HepG2 (cell line): ENCODE measurements at regions not wholly inside any gene's neighbourhood (a gene's known extent, or its start where the extent isn't known, plus 50 kb on each side); places are given as distances from the start of the nearest gene placed in this dataset.

Experiments
- EP300 ChIP-seq, 3 experiments: sonication (generic) in 1 of 3; formaldehyde crosslinking in 1 of 3; IDR thresholded peaks; 2 replicates each; pipeline versions ENCODE4 v1.5.1 to v1.6.1; 2011 to 2020; ENCODE audit warnings: low read depth in 2 of 3, low read length in 2 of 3, borderline replicate concordance in 1 of 3, improper control_type of control experiment in 1 of 3, mild to moderate bottlenecking in 1 of 3, missing genetic modification reagents in 1 of 3, moderate library complexity in 1 of 3
- MXD1 ChIP-seq: sonication (generic); formaldehyde crosslinking; IDR thresholded peaks from 2 replicates; pipeline ENCODE4 v1.4.0; 2020; ENCODE audit warnings: mild to moderate bottlenecking, missing genetic modification reagents
- PATZ1 ChIP-seq: sonication (generic); formaldehyde crosslinking; IDR thresholded peaks from 2 replicates; pipeline ENCODE4 v1.4.0; 2020; ENCODE audit warnings: missing genetic modification reagents
- PCBP2 ChIP-seq: fragments of 200-400 bp; formaldehyde crosslinking; optimal IDR thresholded peaks from 2 replicates; pipeline ENCODE3; 2018; ENCODE audit warnings: low read length, low read depth; ENCODE audit not compliant: poor library complexity, severe bottlenecking
- POLR2A ChIP-seq, 2 experiments: IDR thresholded peaks; 2 replicates each; pipeline ENCODE4 v1.6.1; 2011; ENCODE audit warnings: low read depth in 2 of 2, low read length in 2 of 2, mild to moderate bottlenecking in 1 of 2, moderate library complexity in 1 of 2; ENCODE audit not compliant: insufficient read depth in 1 of 2
- RBM22 ChIP-seq: fragments of 200-400 bp; formaldehyde crosslinking; optimal IDR thresholded peaks from 2 replicates; pipeline ENCODE3; 2017; ENCODE audit warnings: mild to moderate bottlenecking, low read length, moderate library complexity
- SMAD9 ChIP-seq: sonication (generic); formaldehyde crosslinking; IDR thresholded peaks from 2 replicates; pipeline ENCODE4 v1.5.1; 2020; ENCODE audit warnings: mild to moderate bottlenecking, missing genetic modification reagents
- ZNF24 ChIP-seq: fragments of 450-650 bp; IDR thresholded peaks from 2 replicates; pipeline ENCODE4 v1.6.1; 2017; ENCODE audit warnings: antibody characterized with exemption, mild to moderate bottlenecking
- ZNF274 ChIP-seq: sonication (generic); formaldehyde crosslinking; IDR thresholded peaks from 2 replicates; pipeline ENCODE4 v1.5.1; 2020; ENCODE audit warnings: mild to moderate bottlenecking, missing genetic modification reagents
- ZNF543 ChIP-seq: sonication (generic); formaldehyde crosslinking; IDR thresholded peaks from 2 replicates; pipeline ENCODE4 v1.4.0; 2020; ENCODE audit warnings: mild to moderate bottlenecking, missing genetic modification reagents
- TF ChIP-seq, protein P1 (sequence below): sonication (generic); formaldehyde crosslinking; IDR thresholded peaks from 2 replicates; pipeline ENCODE4 v1.8.0; 2022; ENCODE audit warnings: mild to moderate bottlenecking, missing genetic modification reagents; ENCODE audit not compliant: insufficient replicate concordance
- TF ChIP-seq, protein P2 (sequence below), 2 experiments: sonication (generic) in 1 of 2; formaldehyde crosslinking in 1 of 2; IDR thresholded peaks; 2 replicates each; pipeline versions ENCODE4 v1.5.1 to v1.6.1; 2011 to 2020; ENCODE audit warnings: borderline replicate concordance in 1 of 2, low read depth in 1 of 2, low read length in 1 of 2, mild to moderate bottlenecking in 1 of 2, missing genetic modification reagents in 1 of 2, moderate library complexity in 1 of 2

GRCh38 chr2:237150186-237150585 lies 64.5 kb downstream of the COPS8 start:
- TF ChIP-seq PCBP2 = no peak
- no peak for TF ChIP-seq MXD1 (CRISPR knock-in tag)
- no peak for TF ChIP-seq ZNF543
- no peak for TF ChIP-seq RBM22
- no peak for TF ChIP-seq ZNF24
- TF ChIP-seq PATZ1 = no peak
- no peak for TF ChIP-seq SMAD9 (CRISPR knock-in tag)
- no peak for TF ChIP-seq POLR2A (IDR thresholded peaks at IDR 0.05; ENCODE audit: insufficient read depth in 1 of 2, low read depth in 2 of 2, low read length in 2 of 2)
- TF ChIP-seq, protein P1, sequence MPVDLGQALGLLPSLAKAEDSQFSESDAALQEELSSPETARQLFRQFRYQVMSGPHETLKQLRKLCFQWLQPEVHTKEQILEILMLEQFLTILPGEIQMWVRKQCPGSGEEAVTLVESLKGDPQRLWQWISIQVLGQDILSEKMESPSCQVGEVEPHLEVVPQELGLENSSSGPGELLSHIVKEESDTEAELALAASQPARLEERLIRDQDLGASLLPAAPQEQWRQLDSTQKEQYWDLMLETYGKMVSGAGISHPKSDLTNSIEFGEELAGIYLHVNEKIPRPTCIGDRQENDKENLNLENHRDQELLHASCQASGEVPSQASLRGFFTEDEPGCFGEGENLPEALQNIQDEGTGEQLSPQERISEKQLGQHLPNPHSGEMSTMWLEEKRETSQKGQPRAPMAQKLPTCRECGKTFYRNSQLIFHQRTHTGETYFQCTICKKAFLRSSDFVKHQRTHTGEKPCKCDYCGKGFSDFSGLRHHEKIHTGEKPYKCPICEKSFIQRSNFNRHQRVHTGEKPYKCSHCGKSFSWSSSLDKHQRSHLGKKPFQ (CRISPR knock-in tag) = no peak
- TF ChIP-seq, protein P2, sequence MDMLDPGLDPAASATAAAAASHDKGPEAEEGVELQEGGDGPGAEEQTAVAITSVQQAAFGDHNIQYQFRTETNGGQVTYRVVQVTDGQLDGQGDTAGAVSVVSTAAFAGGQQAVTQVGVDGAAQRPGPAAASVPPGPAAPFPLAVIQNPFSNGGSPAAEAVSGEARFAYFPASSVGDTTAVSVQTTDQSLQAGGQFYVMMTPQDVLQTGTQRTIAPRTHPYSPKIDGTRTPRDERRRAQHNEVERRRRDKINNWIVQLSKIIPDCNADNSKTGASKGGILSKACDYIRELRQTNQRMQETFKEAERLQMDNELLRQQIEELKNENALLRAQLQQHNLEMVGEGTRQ (IDR thresholded peaks at IDR 0.05; ENCODE audit: low read depth, low read length) = no peak
- TF ChIP-seq, protein P2 (CRISPR knock-in tag; IDR thresholded peaks at IDR 0.05; ENCODE audit: borderline replicate concordance) = no peak
- no peak for TF ChIP-seq ZNF274
- TF ChIP-seq EP300 (IDR thresholded peaks at IDR 0.05; ENCODE audit: low read depth in 2 of 2, low read length in 2 of 2) = no peak
- no peak for TF ChIP-seq EP300 (CRISPR knock-in tag; IDR thresholded peaks at IDR 0.05; ENCODE audit: borderline replicate concordance)
